Stimulated activated CD4-positive, alpha-beta T cell treated with anti-CD3 and anti-CD28 coated beads, Interleukin-15, amount 100 ng/mL, for 48 hours (primary cell): ENCODE measurements at regions not wholly inside any gene's neighbourhood (a gene's known extent, or its start where the extent isn't known, plus 50 kb on each side); places are given as distances from the start of the nearest gene placed in this dataset.

Experiments
- DNase-seq, 2 donors: peaks; one replicate each; pipeline ENCODE4 v3.0.0-alpha.2; 2020; ENCODE audit warnings: low read depth in 2 of 2

- DNase-seq = no peak
Measured at GRCh38 chr2:52936029-52936428, 831.6 kb upstream of the CHAC2 start.

- DNase-seq = no peak
Measured at GRCh38 chr2:52934920-52935640, 832.5 kb upstream of the CHAC2 start.

GRCh38 chr2:52934323-52934898, 833.2 kb upstream of the CHAC2 start:
- DNase-seq = no peak

GRCh38 chr2:52933878-52934277, 833.7 kb upstream of the CHAC2 start:
- DNase-seq = no peak

GRCh38 chr2:52931660-52932059, 835.9 kb upstream of the CHAC2 start:
- DNase-seq = no peak

GRCh38 chr2:52929412-52929811, 838.2 kb upstream of the CHAC2 start:
- DNase-seq = no peak

- DNase-seq = no peak
Measured at GRCh38 chr2:52919673-52920072, 847.9 kb upstream of the CHAC2 start.

GRCh38 chr2:52918551-52918950, 849.1 kb upstream of the CHAC2 start:
- DNase-seq = no peak

GRCh38 chr2:52916981-52917380, 850.6 kb upstream of the CHAC2 start:
- no peak for DNase-seq

- DNase-seq = no peak
Measured at GRCh38 chr2:52904355-52904891, 863.2 kb upstream of the CHAC2 start.

GRCh38 chr2:52897511-52898044, 870.0 kb upstream of the CHAC2 start:
- DNase-seq = no peak

GRCh38 chr2:52895726-52896340, 871.8 kb upstream of the CHAC2 start:
- no peak for DNase-seq

GRCh38 chr2:52886556-52886955, 881.0 kb upstream of the CHAC2 start:
- DNase-seq = no peak

- no peak for DNase-seq
Measured at GRCh38 chr2:52884761-52885352, 882.7 kb upstream of the CHAC2 start.

- DNase-seq = no peak
Measured at GRCh38 chr2:52882974-52883373, 884.6 kb upstream of the CHAC2 start.

- no peak for DNase-seq
Measured at GRCh38 chr2:52881606-52882005, 886.0 kb upstream of the CHAC2 start.

- DNase-seq = no peak
Measured at GRCh38 chr2:52880872-52881271, 886.7 kb upstream of the CHAC2 start.

GRCh38 chr2:52879561-52879960, 888.0 kb upstream of the CHAC2 start:
- no peak for DNase-seq

- DNase-seq = no peak
Measured at GRCh38 chr2:52877703-52878102, 889.9 kb upstream of the CHAC2 start.

- DNase-seq = no peak
Measured at GRCh38 chr2:52874466-52875106, 893.0 kb upstream of the CHAC2 start.

- no peak for DNase-seq
Measured at GRCh38 chr2:52862801-52863200, 904.8 kb upstream of the CHAC2 start.

GRCh38 chr2:52861596-52861995, 906.0 kb upstream of the CHAC2 start:
- no peak for DNase-seq
